AG09319 (cell line): ENCODE measurements at regions not wholly inside any gene's neighbourhood (a gene's known extent, or its start where the extent isn't known, plus 50 kb on each side); places are given as distances from the start of the nearest gene placed in this dataset.
"Not testable (repeated sequence)": the region's sequence is repeated elsewhere in the genome, so short reads cannot be mapped to it uniquely, and the experiment has no call there.

Experiments
- DNase-seq: peaks from one replicate; pipeline ENCODE4 v3.0.0-alpha.2; 2010; ENCODE audit warnings: low read depth; ENCODE audit errors: extremely low read depth
- CTCF ChIP-seq: IDR thresholded peaks from 2 replicates; pipeline ENCODE4 v1.5.1; 2011; ENCODE audit warnings: low read depth, mild to moderate bottlenecking, inconsistent platforms, low read length, moderate library complexity

GRCh38 chr2:105518897-105519296, 120.0 kb upstream of the FHL2 start:
- TF ChIP-seq CTCF, result peak; percentile 2; the same call in 1 of the 2 replicates
- no peak for DNase-seq

- no peak for TF ChIP-seq CTCF
- DNase-seq, result peak; percentile 34
Measured at GRCh38 chr2:105517814-105518705, 119.2 kb upstream of the FHL2 start.

GRCh38 chr2:105515581-105516415, 116.9 kb upstream of the FHL2 start:
- no peak for DNase-seq

GRCh38 chr2:105514576-105514975, 115.7 kb upstream of the FHL2 start:
- TF ChIP-seq CTCF, result no peak
- no peak for DNase-seq

More at GRCh38 chr2:105515581-105516415, 116.9 kb upstream of the FHL2 start:
- TF ChIP-seq CTCF, result no peak

GRCh38 chr2:105510761-105511528, 112.1 kb upstream of the FHL2 start:
- no peak for DNase-seq
- TF ChIP-seq CTCF, result no peak

- no peak for DNase-seq
- TF ChIP-seq CTCF, result no peak
Measured at GRCh38 chr2:105509269-105510086, 110.6 kb upstream of the FHL2 start.

- DNase-seq, result not testable (repeated sequence)
Measured at GRCh38 chr2:105506860-105507259, 108.0 kb upstream of the FHL2 start.
